ENCODE measurements at regions not wholly inside any gene's neighbourhood (a gene's known extent, or its start where the extent isn't known, plus 50 kb on each side); places are given as distances from the start of the nearest gene placed in this dataset.

DNA sequence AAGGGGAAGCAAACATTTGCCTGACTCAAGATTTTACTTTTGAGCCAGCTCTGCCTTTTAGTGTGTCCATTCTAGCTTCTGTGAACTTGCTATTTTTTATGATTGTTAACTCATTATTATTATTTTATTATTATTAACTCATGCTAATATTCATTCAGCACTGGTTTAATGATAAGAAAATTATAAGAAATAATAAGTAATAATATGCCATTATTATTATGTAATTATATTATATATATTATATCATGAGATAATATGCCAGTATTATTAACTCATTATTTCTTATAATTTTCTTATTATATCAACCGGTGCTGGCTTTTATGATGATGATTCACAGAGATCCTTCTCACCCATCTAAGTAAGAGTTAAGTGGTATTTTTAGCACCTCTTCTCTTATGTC lies 79.3 kb upstream of the NPVF start:
- ATAC-seq (ENCODE audit: low FRiP score) (no peak), DNase-seq (ENCODE audit: low spot score) (no peak)
- TF ChIP-seq, protein P1, sequence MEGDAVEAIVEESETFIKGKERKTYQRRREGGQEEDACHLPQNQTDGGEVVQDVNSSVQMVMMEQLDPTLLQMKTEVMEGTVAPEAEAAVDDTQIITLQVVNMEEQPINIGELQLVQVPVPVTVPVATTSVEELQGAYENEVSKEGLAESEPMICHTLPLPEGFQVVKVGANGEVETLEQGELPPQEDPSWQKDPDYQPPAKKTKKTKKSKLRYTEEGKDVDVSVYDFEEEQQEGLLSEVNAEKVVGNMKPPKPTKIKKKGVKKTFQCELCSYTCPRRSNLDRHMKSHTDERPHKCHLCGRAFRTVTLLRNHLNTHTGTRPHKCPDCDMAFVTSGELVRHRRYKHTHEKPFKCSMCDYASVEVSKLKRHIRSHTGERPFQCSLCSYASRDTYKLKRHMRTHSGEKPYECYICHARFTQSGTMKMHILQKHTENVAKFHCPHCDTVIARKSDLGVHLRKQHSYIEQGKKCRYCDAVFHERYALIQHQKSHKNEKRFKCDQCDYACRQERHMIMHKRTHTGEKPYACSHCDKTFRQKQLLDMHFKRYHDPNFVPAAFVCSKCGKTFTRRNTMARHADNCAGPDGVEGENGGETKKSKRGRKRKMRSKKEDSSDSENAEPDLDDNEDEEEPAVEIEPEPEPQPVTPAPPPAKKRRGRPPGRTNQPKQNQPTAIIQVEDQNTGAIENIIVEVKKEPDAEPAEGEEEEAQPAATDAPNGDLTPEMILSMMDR (IDR thresholded peaks at IDR 0.05): no peak

DNA sequence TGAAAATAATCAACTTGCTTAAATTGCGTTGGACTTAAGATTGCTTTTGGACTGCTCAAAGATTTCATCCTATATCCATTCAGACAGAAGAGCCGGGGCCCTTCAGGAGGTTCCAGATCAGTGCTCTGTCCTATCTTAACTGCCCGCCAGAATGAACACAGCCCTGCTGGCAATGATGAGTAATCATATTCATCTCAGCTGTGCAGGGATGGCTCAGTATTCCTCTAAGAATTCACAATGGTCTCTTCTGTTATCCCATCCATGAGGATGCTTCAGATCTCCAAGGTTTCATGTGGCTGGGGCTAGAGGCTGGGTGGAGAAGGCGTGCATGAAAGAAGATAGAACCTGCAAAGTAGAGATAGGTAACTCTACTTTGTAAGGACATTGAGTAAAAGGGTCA lies 80.0 kb upstream of the NPVF start:
- ATAC-seq (ENCODE audit: low FRiP score) (no peak), DNase-seq (ENCODE audit: low spot score) (no peak)

DNA sequence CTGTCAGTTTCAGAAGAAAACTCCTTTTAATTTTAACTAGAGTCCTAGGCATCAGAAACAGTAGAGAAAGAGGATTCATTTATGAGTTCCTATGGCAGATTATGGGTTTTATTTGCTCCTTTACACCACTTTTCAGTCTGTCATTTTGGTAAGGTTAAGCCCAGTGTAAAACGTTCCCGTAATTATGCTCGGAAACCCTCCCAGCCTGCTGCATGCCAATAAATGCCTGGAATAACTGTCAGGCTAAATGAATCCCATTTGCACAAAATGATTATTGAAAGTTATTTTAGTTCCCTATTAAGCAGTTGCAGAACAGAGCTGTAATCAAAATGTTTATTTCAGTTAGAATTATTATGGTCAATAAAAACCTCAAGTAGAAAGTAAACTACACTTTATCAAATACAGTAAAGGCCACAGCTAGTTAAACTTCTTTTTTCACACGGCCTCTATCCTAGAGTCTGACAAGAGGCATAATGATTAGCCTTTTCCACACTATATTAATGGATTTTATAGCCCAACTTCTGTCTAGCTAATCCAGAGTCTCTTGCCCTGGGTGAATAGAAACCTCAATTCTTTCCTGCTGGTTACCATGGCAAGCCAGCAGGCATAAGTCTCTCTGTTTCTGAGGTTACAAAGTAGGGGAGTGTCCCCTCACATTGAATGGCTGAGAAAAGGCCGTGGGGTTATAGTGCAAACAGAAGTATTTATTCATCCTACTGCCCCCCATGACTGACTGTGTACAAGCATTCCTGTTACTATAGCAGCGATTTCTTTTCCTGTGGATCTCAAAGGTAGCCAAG lies 80.8 kb upstream of the NPVF start:
- TF ChIP-seq, protein P1 (IDR thresholded peaks at IDR 0.05): no peak
- ATAC-seq (ENCODE audit: low FRiP score): no peak
- DNase-seq (ENCODE audit: low spot score): no peak

More for the DNA sequence above, 80.0 kb upstream of the NPVF start:
- TF ChIP-seq, protein P1 (IDR thresholded peaks at IDR 0.05): no peak

DNA sequence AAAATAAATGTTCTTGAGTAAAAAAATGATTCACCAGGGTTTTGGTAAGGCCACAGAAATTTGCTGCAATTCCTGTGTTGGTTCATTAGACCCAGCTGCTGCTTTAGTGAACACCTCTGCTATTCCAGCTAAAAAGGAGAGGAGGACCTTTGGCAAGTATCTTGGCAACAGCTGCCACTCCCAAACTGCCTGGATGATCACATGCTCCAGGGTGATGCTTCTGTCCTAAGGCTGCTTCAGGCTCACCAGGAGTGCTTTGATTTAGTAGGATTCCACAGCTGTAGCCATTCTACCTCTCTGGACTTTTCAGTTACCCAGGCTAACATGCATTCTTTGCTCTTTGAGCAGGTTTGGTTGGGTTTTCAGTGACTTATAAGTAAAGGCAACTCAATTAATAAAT lies 82.6 kb upstream of the NPVF start:
- TF ChIP-seq, protein P1 (IDR thresholded peaks at IDR 0.05): no peak
- no peak for DNase-seq (ENCODE audit: low spot score)
- no peak for ATAC-seq (ENCODE audit: low FRiP score)

DNA sequence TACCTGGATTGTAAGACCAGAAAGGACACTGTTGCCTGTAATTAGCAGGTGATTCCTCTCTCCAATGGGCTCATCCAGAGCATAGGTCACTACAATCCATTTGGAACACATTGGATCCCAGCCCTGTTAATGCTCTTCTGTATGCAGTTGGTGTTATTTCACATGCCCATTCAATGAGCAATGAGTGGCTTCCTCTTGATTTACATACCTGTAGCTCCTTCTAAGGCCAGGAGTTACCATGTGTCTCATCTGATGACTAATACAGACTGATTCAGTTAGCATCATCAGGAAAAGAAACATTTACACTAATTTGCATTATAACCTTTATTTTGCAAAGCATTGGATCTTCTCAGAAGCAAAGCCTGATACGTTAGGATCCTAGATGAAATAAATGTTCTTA lies 83.1 kb upstream of the NPVF start:
- ATAC-seq (ENCODE audit: low FRiP score): no peak
- TF ChIP-seq, protein P1 (IDR thresholded peaks at IDR 0.05): no peak

DNA sequence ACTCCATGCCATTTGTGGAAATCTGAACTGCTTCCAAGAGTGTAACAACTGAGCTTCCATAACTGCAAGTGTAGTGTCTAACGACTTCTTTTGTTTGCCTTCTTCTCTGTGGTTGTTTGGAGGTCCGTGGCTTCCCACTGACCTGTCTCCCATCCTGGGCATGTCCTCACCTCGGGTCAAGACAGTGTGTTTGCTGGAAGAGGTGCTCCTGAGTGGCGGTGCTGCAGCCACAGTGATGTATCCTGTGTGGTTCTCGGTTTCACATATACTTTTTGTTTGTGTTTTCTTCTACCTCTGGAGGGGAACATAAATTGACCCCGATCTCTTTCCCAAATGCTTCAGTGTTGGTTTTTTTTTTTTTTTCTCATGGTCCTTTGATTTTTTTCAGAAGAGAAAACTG lies 84.7 kb upstream of the NPVF start:
- no peak for ATAC-seq (ENCODE audit: low FRiP score)
- TF ChIP-seq, protein P1 (IDR thresholded peaks at IDR 0.05): no peak

More for the DNA sequence above, 83.1 kb upstream of the NPVF start:
- DNase-seq (ENCODE audit: low spot score): no peak

DNA sequence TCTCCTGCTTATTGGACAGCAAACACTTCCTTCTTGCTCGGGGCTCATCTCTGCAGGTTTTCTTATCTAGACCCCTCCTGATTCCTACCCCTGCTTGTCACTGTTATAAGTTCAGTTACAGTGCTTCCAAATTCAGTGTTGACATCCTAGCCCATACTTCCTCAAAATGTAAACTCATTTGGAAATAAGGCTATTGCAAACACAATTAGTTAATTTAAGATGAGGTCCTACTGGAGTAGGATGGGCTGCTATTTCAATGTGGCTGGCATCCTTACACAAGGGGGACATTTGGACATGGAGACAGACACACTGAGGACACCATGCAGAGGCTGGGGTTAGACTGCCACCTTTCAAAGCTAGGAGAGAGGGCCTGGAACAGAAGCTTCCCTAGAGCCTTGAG lies 85.2 kb upstream of the NPVF start:
- ATAC-seq (ENCODE audit: low FRiP score) (no peak), DNase-seq (ENCODE audit: low spot score) (no peak)
- TF ChIP-seq, protein P1 (IDR thresholded peaks at IDR 0.05): no peak

More for the DNA sequence above, 84.7 kb upstream of the NPVF start:
- no peak for DNase-seq (ENCODE audit: low spot score)
